KMS-11 (cell line): ENCODE measurements at regions not wholly inside any gene's neighbourhood (a gene's known extent, or its start where the extent isn't known, plus 50 kb on each side); places are given as distances from the start of the nearest gene placed in this dataset.

Source experiments
- H2AFZ ChIP-seq: fragments of 200-600 bp; sonication (generic); 2 replicates; pipeline ENCODE4 v1.6.1; 2016; ENCODE audit warnings: antibody characterized with exemption, mixed run types, low read depth
- H3K27ac ChIP-seq: fragments of 200-600 bp; sonication (generic); 2 replicates; pipeline ENCODE4 v1.6.1; 2016; ENCODE audit warnings: mild to moderate bottlenecking, mixed run types
- H3K27me3 ChIP-seq: fragments of 200-600 bp; sonication (generic); 2 replicates; pipeline ENCODE4 v1.6.1; 2017; ENCODE audit warnings: mild to moderate bottlenecking, low read depth, mixed run types, moderate library complexity; ENCODE audit not compliant: insufficient read depth
- H3K36me3 ChIP-seq: fragments of 200-600 bp; sonication (generic); 2 replicates; pipeline ENCODE4 v1.6.1; 2017; ENCODE audit warnings: mild to moderate bottlenecking, mixed run types; ENCODE audit not compliant: insufficient read depth
- H3K4me1 ChIP-seq: fragments of 200-600 bp; sonication (generic); 2 replicates; pipeline ENCODE4 v1.6.1; 2016; ENCODE audit warnings: mild to moderate bottlenecking, low read depth, mixed run types; ENCODE audit not compliant: poor library complexity, severe bottlenecking
- H3K4me2 ChIP-seq: fragments of 200-600 bp; sonication (generic); 2 replicates; pipeline ENCODE4 v1.7.0; 2016; ENCODE audit warnings: mild to moderate bottlenecking, mixed run types
- H3K4me3 ChIP-seq: fragments of 200-600 bp; sonication (generic); IDR thresholded peaks from 2 replicates; pipeline ENCODE4 v1.6.1; 2017; ENCODE audit warnings: low read depth, low read length, mixed read lengths; ENCODE audit not compliant: insufficient read depth
- H3K79me2 ChIP-seq: fragments of 200-600 bp; sonication (generic); 2 replicates; pipeline ENCODE4 v1.6.1; 2016; ENCODE audit warnings: low read depth, mixed run types; ENCODE audit not compliant: insufficient read depth
- H3K9ac ChIP-seq: fragments of 200-600 bp; sonication (generic); 2 replicates; pipeline ENCODE4 v1.6.1; 2016; ENCODE audit warnings: mild to moderate bottlenecking, mixed run types
- H4K20me1 ChIP-seq: fragments of 200-600 bp; sonication (generic); 2 replicates; pipeline ENCODE4 v1.6.1; 2016; ENCODE audit warnings: mild to moderate bottlenecking, mixed run types; ENCODE audit not compliant: insufficient read depth
- TF ChIP-seq, protein P1 (sequence below): fragments of 200-600 bp; sonication (generic); conservative IDR thresholded peaks from 2 replicates; pipeline ENCODE4 v1.6.1; 2017; ENCODE audit warnings: low read depth, mild to moderate bottlenecking, antibody characterized with exemption, low read length, moderate library complexity, mixed read lengths

DNA sequence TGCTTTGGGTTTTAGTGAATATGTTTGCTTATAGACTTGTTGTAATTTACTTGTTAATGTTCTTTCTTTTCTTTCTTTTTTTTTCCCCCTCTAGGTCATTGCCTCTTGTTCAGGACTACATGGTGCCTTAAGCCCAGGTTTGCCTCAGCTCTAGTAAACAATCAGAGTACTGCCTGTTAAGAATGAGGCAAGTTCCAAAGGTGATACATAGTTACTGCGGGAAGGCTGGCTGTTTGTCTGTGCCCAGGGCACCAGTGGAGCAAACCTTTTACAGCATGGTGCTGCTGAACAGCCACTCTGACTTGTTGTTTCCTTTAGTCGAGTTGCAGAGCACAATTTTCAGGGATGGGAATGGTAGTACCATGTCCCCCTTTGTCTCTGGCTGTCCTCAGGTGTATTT lies 517.2 kb downstream of the NYAP2 start:
- no peaks in the 10 kb centered on the region; the same call in 1 of the 2 replicates for H3K36me3 ChIP-seq
- H3K79me2 ChIP-seq = no peaks in the 10 kb centered on the region
- no peak overlapping the region for H2AFZ ChIP-seq
- no peak overlapping the region for H3K4me2 ChIP-seq
- H3K27me3 ChIP-seq = no peaks in the 10 kb centered on the region
- no peak overlapping the region for H3K4me3 ChIP-seq
- H4K20me1 ChIP-seq = no peaks in the 10 kb centered on the region
- no peak overlapping the region for H3K9ac ChIP-seq
- no peak overlapping the region for H3K27ac ChIP-seq
- TF ChIP-seq, protein P1, sequence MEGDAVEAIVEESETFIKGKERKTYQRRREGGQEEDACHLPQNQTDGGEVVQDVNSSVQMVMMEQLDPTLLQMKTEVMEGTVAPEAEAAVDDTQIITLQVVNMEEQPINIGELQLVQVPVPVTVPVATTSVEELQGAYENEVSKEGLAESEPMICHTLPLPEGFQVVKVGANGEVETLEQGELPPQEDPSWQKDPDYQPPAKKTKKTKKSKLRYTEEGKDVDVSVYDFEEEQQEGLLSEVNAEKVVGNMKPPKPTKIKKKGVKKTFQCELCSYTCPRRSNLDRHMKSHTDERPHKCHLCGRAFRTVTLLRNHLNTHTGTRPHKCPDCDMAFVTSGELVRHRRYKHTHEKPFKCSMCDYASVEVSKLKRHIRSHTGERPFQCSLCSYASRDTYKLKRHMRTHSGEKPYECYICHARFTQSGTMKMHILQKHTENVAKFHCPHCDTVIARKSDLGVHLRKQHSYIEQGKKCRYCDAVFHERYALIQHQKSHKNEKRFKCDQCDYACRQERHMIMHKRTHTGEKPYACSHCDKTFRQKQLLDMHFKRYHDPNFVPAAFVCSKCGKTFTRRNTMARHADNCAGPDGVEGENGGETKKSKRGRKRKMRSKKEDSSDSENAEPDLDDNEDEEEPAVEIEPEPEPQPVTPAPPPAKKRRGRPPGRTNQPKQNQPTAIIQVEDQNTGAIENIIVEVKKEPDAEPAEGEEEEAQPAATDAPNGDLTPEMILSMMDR = no peak
- no peaks in the 10 kb centered on the region for H3K4me1 ChIP-seq

DNA sequence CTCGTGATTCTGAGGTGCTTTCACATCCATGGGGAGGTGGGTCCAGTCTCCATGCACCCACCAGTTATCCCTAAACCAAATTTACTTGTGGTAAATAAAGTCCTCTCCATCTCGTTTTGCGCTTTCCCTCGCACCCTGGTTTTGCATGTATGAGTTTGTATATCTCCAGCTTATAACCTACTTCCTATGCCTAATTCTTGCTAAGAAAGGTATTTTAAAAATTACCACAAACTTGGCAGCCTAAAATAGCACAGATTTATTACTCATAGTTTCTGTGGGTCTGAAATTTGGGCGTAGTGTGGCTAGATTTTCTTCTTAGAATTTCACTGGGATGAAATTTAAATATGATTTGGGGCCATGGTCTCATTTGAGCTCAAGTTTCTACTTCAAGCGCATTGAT lies 511.5 kb downstream of the NYAP2 start:
- TF ChIP-seq, protein P1 = no peak
- Histone ChIP-seq H3K27ac (no peak overlapping the region), H3K4me1 (peaks cover 7% of the 10 kb centered on the region), H3K79me2 (no peaks in the 10 kb centered on the region), H3K4me3 (no peak overlapping the region), H3K9ac (no peak overlapping the region), H3K27me3 (no peaks in the 10 kb centered on the region), H2AFZ (no peak overlapping the region), H3K4me2 (no peak overlapping the region), H3K36me3 (no peaks in the 10 kb centered on the region; the same call in 1 of the 2 replicates), H4K20me1 (no peaks in the 10 kb centered on the region)

DNA sequence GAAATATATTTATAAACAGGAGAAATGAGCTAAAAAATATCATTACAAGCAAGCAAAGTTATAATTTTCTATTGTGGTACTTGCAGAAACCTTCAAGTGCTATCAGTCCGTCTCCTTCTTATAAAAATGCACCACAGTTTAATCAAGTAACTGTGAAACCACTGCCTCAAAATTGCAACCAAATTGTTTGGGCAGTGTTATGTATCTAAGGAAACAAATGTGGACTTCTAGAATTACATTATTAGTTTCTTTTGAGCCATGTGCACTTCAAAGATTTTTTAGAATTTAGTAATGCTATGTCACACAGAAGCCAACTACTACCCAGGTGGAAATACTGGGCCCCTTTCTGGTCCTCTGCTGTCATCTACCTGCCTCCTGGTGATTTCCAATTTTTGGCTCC lies 495.6 kb downstream of the NYAP2 start:
- Histone ChIP-seq H4K20me1 (no peaks in the 10 kb centered on the region), H3K4me2 (no peak overlapping the region), H3K27me3 (no peaks in the 10 kb centered on the region), H3K27ac (no peak overlapping the region), H3K9ac (no peak overlapping the region), H3K36me3 (no peaks in the 10 kb centered on the region), H2AFZ (no peak overlapping the region), H3K4me3 (no peak overlapping the region), H3K4me1 (peaks cover 8% of the 10 kb centered on the region), H3K79me2 (no peaks in the 10 kb centered on the region)
- TF ChIP-seq, protein P1 = no peak

DNA sequence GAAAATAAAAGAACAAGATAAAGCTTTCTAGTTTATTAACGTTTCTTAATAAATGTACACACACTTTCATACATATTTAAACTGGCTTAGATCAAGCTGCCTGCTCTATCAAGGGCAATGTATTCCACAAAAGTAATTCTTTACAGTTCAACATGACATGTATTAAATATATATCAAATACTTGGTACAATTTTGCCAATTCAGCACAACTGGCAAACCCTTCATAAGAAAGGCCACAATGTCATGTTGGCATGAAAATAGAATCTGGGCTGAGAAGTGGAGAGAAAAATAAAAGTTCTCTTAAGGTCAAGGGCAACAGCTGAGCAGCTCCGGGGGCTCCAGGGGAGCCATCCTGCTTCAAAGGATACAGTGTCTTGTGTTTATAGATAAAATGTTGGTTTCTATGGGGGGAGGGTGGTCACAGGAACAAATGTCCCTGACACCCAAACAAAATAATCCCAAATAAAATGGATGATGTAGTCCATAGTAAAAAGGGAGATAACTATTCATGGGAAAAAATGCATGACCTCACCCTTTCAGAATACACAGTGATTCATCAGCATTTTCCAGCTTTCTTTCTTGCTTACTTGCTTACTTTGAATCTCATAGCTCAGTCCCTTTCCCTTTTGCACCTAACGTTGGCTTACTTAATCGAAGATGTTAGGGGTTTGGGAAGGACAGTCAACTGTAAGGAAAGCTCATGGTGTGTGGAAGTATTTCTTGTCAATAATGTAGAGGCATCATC lies 494.9 kb downstream of the NYAP2 start:
- peaks cover 13% of the 10 kb centered on the region for H3K4me1 ChIP-seq
- no peaks in the 10 kb centered on the region for H3K27me3 ChIP-seq
- TF ChIP-seq, protein P1 = no peak
- H3K36me3 ChIP-seq = no peaks in the 10 kb centered on the region
- no peaks in the 10 kb centered on the region for H3K79me2 ChIP-seq
- H4K20me1 ChIP-seq = no peaks in the 10 kb centered on the region
- H3K4me3 ChIP-seq = no peak overlapping the region
- no peak overlapping the region for H3K27ac ChIP-seq
- H2AFZ ChIP-seq = no peak overlapping the region
- H3K9ac ChIP-seq = no peak overlapping the region
- no peak overlapping the region for H3K4me2 ChIP-seq
